ENCODE measurements at regions not wholly inside any gene's neighbourhood (a gene's known extent, or its start where the extent isn't known, plus 50 kb on each side); places are given as distances from the start of the nearest gene placed in this dataset.

DNA sequence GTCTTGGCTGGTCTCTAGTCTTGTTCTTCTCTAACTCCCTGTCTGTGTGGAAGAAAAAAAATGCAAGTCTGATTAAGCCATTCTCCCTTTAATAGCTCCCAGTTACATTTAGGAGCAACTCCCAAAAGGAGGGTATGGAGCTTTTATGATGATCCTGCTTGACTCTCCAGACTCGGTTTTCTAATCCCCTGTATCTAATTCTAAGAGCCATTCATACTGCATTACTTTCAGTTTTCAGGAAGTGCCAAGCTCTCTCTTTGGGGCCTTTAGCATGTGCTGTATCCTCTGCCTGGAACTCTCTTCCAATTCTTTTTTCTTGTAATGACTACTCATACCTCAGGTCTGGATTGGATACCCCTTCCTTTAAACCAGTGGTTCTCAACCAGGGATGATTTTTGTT lies 219.7 kb upstream of the SPRED2 start:
- no peak for DNase-seq (ENCODE audit: low read depth)
- in situ Hi-C loops (cut with HindIII; ENCODE audit: low pct_unique_long_range_greater_than_20kb, low sequenced_read_pairs): no loop called here

DNA sequence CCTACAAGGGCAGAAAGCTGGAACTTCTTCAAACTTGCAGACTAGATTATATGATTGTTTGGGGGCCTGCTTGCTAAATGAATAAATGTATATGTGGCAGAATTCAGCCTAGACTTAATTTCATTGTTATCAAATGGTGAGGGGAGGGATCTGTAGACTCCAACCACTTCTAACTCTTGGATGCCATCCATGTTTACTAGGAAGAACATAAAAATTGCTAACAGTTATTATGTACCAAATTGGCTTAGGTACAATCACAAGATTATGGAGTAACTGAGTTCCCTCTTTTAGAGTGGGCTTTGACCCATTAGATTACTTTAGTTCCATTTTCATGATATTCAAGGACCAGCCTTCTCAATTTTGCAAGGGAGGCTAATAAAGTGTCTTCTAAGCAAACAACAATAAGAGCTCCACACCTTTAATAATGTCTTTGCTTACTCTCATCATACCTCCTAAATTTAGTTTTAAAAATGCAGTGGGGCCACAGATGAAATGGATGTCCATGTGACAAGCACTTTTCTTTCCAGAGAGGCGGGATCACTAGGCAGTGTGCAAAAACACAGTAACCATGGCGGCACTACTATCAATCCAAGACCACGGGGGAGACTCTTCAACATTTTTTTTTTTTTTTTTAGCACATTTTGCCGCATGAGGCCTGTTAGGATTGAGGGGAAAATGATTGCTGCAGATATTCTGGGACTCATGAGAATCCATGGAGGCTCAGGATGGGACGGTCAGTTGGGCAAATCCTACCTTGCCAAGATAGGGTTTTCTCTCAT lies 217.6 kb upstream of the SPRED2 start:
- in situ Hi-C loops (cut with HindIII; ENCODE audit: low pct_unique_long_range_greater_than_20kb, low sequenced_read_pairs): no loop called here
- no peak for DNase-seq (ENCODE audit: low read depth)

DNA sequence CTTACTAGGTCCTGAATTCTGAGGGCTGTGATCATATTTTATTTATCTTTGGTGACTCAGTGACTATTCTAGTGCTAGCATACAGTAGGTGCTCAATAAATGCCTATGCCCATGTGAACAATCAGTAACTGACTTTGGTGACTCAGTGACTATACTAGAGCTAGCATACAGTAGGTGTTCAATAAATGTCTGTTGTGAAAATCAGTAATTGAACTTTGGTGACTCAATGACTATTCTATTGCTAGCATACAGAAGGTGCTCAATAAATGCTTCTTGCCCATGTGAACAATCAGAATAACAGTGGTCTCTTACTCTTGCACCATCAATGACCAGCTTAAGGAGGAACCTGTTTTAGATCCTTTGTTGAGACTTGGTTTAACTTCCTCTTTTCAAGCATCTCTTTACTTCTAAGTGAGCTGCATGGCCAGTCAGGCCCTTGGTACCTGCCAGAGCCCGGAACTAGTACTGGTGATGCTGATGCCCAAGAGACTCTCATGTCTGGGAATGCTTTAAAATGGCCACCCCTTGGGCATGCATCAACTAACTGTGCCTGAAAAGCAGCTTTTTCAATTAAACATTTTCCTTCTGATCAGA lies 214.9 kb upstream of the SPRED2 start:
- no peak for DNase-seq (ENCODE audit: low read depth)
- in situ Hi-C loops (cut with HindIII; ENCODE audit: low pct_unique_long_range_greater_than_20kb, low sequenced_read_pairs): no loop called here

DNA sequence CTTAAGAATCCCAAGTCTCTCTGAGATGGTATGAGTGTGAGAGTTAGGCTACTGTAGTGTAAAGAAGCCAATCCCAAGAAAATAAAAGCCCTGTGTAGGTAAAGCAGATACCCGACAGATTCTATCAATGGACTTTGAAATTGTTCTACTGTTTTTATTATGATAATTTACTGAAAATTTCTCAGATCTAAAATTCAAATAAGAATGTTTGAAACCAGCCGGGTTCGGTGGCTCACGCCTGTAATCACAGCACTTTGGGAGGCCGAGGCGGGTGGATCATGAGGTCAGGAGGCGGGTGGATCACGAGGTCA lies 208.3 kb upstream of the SPRED2 start:
- in situ Hi-C loops (cut with HindIII; ENCODE audit: low pct_unique_long_range_greater_than_20kb, low sequenced_read_pairs): no loop called here
- no peak for DNase-seq (ENCODE audit: low read depth)

DNA sequence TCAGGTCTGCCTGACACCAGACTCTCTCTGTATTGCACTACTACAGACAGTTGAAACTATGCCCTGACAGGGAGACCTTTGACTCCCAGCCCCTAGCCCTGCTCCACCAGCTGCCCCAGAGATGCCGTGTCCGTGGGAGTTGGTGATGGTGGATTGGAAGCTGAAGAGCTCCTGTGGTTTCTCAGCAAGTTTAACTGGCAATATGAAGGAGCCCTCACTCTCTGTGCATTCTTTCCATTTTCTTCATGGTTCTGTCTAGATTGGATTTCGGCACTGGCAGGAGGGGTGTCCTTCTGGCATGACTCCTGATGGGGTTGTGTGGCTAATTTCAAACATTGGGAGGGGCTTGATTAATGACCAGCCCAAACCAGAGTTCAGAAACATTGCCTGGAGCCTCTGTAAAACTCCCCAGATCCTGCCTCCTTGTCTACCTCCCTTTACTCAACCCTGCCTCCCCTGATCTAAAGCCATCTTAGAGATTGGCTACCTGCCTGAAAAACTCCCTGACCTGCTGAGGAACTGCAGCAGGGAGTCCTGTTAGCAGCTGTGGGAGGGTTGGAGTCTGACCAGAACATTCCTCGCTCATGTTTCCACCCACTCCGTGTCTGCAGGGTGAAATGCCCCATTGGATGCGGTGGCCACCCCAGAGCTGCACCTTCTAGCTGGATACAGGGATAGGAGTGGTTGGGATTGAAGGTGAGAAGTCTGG lies 206.9 kb upstream of the SPRED2 start:
- in situ Hi-C loops (cut with HindIII; ENCODE audit: low pct_unique_long_range_greater_than_20kb, low sequenced_read_pairs): no loop called here
- DNase-seq (ENCODE audit: low read depth): no peak

DNA sequence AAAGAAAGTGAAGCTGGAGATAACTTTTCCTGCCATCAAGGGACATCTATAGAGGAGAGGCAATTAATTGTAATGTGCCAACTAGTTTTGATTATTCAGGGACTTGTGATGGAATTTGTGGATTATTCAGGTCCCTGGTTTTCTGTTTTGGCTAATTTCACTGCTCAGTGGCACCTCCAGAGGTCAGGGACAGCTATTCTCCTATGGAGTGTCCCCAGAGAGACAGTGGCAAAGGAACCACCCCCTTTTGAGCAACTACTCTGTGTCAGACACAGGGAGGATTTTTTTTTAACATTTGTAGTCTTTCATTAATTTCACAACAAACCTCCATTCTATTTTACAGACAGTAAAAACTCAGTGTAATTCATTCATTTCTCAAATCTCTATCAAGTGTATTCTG lies 206.0 kb upstream of the SPRED2 start:
- no peak for DNase-seq (ENCODE audit: low read depth)
- in situ Hi-C loops (cut with HindIII; ENCODE audit: low pct_unique_long_range_greater_than_20kb, low sequenced_read_pairs): no loop called here

DNA sequence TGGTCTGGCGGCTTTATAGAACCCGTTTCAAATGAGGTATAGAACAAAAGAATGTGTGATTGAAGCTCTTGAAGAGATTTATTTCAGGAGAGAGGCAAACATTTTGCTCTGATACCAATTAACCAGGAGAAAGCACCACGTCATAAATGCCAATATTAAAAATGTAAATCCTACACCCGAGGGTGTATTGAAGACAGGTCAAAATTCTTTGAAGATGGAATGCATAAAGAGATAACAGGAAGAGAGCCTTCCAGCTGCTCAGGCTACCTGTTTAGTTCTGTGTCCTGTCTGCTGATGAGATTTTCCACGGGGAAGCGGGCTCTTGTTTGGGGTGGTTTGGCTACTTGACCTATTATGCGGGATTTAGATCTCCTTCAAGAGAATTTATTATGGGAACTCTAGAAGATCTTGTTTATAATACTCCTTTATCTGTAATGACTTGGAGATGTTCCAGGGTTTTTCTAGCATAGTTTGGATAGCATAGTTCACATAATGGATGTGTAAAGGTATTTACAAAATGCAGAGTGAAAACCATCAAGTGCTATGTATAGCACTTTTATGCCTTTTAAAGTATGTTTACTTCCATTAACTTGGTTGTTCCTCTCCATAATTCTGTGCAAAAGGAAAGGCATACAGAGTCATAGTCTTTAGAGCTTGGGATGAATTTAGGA lies 204.5 kb upstream of the SPRED2 start:
- in situ Hi-C loops (cut with HindIII; ENCODE audit: low pct_unique_long_range_greater_than_20kb, low sequenced_read_pairs): no loop called here
- no peak for DNase-seq (ENCODE audit: low read depth)

DNA sequence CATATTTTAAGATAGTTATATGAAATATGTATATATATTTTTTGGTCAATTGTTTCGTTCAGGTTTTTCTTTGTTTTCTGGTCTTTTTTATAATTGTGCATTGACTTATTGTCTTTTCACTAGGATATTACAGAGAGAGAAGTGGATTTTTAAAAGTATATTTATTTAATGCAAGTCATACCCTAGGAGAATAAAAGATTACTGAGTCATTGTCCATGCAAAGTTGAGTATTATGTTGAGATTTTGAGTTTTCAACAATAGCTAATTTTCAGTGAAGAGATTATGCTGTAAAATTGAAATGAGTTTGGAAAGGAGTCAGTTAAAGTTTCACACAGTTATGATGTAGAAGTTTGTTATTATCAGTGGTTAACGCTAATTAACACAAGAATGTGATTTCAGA lies 203.6 kb upstream of the SPRED2 start:
- in situ Hi-C loops (cut with HindIII; ENCODE audit: low pct_unique_long_range_greater_than_20kb, low sequenced_read_pairs): no loop called here
- DNase-seq (ENCODE audit: low read depth): no peak

DNA sequence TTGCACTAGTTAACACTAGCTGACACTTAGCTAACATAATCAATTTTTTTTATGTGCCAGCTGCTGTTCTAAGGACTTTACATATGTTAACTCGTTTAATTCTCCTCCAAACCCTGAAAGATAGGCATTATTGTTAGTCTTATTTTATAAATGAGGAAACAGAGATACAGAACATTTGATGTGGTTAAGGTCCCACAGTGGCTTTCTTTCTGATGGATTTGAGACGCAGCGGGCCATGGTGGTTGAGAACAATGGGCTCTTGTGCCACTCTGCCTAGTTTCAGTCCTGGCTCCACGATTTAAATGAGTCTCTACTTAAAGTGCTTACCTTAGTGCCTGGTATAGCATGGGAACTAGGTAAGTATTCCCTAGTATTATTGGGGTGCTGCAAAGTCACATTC lies 201.9 kb upstream of the SPRED2 start:
- DNase-seq (ENCODE audit: low read depth): no peak
- in situ Hi-C loops (cut with HindIII; ENCODE audit: low pct_unique_long_range_greater_than_20kb, low sequenced_read_pairs): no loop called here

DNA sequence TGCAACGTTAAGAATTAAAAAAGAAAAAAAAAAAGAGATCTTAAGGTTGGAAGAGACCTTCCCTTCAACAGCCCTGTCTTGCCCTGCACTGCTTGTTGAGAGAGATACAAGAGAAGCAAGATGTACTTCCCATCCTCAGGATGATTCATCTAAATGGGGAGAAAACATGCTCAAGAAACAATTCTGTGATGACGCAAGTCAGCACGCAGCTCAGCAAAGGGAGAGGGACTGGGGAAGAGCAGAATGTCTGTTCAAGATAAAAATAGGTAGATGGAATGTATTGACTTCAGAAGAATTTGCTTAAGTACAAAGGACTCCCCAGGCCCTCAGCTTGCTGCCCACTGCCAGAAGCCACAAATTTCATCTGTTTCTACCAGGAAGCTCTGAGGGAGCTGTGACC lies 198.2 kb upstream of the SPRED2 start:
- in situ Hi-C loops (cut with HindIII; ENCODE audit: low pct_unique_long_range_greater_than_20kb, low sequenced_read_pairs): no loop called here

DNA sequence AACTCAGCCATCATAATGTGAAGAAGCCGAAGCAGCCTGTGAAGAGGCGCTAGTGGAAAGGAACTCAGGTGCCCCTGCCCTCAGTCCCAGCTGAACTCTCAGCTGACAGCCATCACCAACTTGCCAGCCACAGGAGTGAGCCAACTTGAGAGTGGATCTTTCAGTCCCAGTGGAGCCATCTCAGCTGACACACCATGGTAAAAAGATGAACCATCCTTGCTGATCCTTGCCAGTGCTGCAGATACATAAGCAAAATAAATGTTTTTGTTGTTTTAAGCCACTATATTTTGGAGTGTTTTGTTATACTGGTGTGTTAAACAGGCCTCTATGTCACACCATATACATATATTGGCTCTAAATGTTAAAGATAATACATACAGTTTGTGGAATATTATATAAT lies 195.8 kb upstream of the SPRED2 start:
- DNase-seq (ENCODE audit: low read depth): no peak
- in situ Hi-C loops (cut with HindIII; ENCODE audit: low pct_unique_long_range_greater_than_20kb, low sequenced_read_pairs): no loop called here

More for the DNA sequence above, 198.2 kb upstream of the SPRED2 start:
- DNase-seq (ENCODE audit: low read depth): no peak

DNA sequence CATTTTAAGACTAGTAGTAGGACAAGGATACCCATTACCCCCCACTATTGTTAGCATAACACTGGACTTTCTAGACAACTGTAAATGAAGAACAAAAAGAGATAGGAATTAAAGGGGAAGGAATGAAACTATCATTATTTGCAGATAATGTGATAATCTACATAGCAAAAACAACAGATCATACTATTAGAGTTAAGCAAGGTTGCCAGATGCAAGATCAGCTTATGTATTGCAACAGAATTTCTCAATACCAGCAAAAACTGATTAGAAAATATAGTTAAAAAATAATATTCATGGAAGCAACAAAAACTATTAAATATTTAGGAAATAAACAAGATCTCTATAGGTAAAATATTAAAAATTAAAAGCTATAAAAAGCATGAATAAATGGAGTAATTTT lies 194.4 kb upstream of the SPRED2 start:
- in situ Hi-C loops (cut with HindIII; ENCODE audit: low pct_unique_long_range_greater_than_20kb, low sequenced_read_pairs): no loop called here
- no peak for DNase-seq (ENCODE audit: low read depth)

DNA sequence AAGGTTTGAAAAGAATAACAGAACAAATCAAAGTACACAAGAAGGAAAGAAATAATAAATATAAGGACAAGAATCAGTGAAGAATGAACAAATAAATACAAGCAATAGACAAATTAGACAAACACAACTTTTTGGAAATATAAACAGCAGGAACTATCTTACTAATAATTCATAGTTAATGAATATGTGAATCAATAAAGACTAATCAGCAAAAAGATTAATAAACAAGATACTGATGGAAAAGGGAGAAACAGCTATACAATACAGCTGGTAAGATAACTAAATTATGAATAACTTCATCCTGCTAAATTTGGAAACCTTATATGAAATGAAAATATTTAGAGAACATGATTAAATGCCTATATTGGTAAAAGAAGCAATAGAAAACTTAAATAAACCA lies 193.6 kb upstream of the SPRED2 start:
- in situ Hi-C loops (cut with HindIII; ENCODE audit: low pct_unique_long_range_greater_than_20kb, low sequenced_read_pairs): no loop called here

DNA sequence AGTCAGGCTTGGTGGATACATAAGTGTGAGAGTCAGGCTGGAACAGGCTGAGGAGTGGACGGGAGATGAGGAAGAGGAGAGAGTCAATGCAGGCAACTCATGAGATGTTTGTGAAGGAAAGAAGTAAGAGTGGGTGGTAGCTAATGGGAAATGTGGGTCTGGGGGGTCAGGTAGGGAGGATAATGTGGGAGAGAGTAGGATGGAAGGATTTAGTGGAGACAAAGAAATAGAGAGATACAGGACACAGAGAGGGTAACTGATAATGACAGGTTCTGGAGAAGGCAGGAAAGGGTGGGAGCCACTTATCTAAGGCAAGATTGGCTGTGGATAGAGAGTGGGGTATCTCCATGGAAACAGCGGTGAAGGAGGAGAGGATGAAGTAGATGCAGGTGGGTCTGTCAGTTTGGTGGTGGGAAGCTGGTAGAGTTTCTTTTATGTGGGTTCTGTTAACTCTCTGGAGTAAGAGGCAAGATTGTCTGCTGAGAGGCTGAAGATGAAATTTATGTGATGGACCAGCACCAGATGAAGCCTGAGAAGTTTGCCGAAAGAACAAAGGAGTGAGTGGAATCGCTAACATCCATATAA lies 190.6 kb upstream of the SPRED2 start:
- in situ Hi-C loops (cut with HindIII; ENCODE audit: low pct_unique_long_range_greater_than_20kb, low sequenced_read_pairs): no loop called here
- no peak for DNase-seq (ENCODE audit: low read depth)

More for the DNA sequence above, 193.6 kb upstream of the SPRED2 start:
- DNase-seq (ENCODE audit: low read depth): no peak

DNA sequence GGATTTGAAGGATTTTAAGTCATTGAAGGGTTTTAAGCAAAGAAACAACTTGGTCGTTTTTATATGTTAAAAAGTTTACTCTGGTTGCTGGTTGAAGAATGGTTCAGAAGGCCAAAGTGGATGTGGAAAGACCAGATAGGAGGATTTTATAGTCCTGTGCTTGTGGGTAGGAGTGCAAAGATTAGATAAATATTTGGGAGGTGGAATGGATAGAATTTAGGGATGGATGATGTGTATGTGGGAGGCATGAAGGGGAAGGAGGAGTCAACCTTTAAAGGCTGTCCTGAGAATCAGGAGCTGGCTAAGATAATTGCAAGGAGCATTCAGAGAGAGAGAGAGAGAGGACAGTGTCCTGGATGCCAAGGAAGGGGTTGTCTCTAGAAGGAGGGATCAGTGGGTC lies 190.1 kb upstream of the SPRED2 start:
- DNase-seq (ENCODE audit: low read depth): no peak
- in situ Hi-C loops (cut with HindIII; ENCODE audit: low pct_unique_long_range_greater_than_20kb, low sequenced_read_pairs): no loop called here

DNA sequence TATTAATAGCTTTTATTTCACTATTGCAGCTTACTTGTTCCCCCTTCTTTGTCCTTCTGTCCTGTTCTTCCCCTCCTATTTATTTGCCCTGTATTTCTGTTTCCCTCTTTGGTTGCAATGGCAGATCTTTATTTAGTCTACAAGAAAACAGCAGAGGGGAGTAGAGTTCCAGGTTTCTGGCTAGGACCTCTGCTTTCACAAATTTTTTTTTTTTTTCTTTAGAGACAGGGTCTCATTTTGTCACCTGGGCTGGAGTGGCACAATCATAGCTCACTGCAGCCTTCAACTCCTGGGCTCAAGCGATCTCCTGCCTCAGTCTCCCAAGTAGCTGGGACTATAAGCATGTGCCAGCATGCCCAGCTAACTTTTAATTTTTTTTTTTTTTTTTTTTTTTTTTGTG lies 188.1 kb upstream of the SPRED2 start:
- DNase-seq (ENCODE audit: low read depth): no peak
- in situ Hi-C loops (cut with HindIII; ENCODE audit: low pct_unique_long_range_greater_than_20kb, low sequenced_read_pairs): no loop called here

DNA sequence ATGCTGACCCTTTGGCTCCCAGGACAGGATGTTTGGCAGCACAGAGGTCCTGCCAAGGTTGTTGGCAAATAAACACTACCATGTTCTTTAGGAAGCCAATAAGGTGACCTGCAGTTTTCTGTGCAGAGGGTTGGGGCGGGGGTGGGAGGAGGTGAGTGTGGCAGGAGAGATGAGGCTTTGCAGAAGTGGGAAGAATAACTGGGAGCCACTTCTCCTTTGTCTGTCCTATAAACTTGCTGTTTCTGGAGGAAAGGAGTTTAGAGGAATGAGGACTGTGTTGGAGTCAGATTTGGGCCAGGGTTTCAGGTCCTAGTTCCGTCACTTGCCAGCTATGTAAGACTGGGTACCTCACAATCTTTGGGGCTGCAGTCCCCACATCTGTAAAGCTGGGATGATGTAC lies 187.6 kb upstream of the SPRED2 start:
- in situ Hi-C loops (cut with HindIII; ENCODE audit: low pct_unique_long_range_greater_than_20kb, low sequenced_read_pairs): no loop called here
- no peak for DNase-seq (ENCODE audit: low read depth)

DNA sequence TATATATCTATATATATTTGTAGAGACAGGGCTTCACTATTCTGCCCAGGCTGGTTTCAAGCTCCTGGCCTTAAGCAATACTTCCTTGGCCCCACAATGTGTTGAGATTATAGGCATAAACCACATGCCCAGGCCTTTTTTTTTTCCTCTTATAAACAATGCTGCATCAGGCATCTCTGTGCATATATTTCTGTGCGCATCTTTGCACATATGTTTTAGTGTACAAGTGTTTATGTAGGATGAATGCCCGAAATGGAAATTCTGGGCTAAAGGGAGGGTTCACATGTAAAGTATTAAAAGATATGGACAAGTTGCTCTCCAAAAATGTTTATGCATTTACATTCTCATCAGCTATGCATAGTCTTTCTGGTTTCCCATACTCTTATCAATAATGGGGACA lies 183.2 kb upstream of the SPRED2 start:
- no peak for DNase-seq (ENCODE audit: low read depth)
- in situ Hi-C loops (cut with HindIII; ENCODE audit: low pct_unique_long_range_greater_than_20kb, low sequenced_read_pairs): no loop called here

DNA sequence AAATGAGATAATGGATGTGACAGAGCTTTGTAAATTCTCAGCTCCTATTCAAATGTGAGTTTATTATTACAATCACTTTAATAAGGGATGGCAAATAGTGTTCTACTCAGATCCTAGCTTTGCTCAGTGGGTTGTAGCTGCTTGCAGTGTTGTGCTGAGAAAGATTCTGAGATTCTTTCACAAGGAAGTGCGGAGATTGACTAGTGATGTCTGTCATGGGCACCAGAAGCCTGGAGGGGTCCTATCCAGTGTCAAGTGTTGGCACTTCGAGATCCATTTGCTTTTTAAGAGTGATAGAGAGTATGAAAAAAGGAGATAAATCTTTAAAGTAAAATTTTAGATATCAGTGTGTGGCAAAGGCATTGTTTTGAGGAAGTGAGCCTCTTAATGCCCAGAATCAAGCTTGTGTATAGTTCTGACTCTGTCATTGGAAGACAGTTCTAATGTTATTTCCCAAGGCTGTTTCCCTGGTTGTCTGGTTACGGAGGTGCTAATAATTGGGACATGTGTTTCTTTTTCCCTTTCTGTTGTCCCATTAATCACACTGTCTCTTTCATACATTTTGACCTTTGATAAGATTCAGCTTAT lies 181.7 kb upstream of the SPRED2 start:
- in situ Hi-C loops (cut with HindIII; ENCODE audit: low pct_unique_long_range_greater_than_20kb, low sequenced_read_pairs): no loop called here
- no peak for DNase-seq (ENCODE audit: low read depth)

Measured in Caki2 (cell line).